NCI-H1694 (cell line): ENCODE measurements at regions not wholly inside any gene's neighbourhood (a gene's known extent, or its start where the extent isn't known, plus 50 kb on each side); places are given as distances from the start of the nearest gene placed in this dataset.

Experiments
- DNase-seq: peaks from one replicate; lab custom pipeline; 2025; lab: John Stamatoyannopoulos, UW

- no peak for DNase-seq
Observed at GRCh38 chr2:64769392-64770044, 115.8 kb upstream of the SERTAD2 start.

GRCh38 chr2:64770137-64770780, 116.5 kb upstream of the SERTAD2 start:
- no peak for DNase-seq

DNA sequence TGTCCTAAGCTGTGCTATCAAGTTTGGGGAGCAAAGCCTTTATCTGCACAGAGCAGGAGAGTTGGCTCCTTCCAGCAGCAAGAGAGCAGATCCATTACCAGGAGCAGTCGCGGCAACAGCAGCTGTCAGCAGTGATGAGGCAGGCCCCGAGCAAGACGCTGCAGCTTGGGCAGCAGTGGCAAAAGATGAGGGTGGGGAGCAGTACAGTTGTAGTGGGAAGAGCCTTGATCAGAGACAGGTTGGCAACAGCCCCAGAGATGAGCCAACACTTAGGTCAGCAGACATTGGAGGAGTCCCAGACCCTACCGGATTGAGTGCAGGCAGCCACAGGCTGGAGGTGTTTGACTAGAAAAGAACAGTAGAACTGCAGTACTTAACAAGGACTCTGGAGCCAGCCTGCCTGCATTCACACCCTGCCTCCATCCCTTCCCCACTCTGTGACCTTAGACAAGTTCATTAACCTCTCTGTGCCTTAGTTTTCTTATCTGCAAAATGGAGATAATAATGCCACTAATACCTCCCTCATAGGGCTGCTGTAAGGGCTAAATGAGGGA, 117.1 kb upstream of the SERTAD2 start:
- DNase-seq = no peak

DNA sequence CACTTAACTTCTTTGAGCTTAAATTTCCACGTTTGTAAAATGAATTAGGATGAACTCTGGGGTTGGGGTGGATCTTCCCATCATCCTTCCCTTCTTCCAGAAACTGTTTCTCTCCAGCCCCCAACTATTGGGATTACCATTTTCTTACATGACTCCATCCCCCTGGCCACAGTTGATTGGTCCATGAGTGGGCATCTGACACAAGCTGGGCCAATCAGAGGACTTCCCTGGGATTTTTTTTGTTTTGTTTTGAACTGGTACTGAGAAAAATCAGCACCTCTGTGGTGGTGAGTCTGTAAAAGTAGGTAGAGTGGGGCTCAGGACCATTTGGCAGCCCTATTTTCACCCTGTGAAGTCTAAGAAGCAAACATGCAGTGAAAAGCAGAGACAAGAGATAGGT, 118.0 kb upstream of the SERTAD2 start:
- DNase-seq = no peak

DNA sequence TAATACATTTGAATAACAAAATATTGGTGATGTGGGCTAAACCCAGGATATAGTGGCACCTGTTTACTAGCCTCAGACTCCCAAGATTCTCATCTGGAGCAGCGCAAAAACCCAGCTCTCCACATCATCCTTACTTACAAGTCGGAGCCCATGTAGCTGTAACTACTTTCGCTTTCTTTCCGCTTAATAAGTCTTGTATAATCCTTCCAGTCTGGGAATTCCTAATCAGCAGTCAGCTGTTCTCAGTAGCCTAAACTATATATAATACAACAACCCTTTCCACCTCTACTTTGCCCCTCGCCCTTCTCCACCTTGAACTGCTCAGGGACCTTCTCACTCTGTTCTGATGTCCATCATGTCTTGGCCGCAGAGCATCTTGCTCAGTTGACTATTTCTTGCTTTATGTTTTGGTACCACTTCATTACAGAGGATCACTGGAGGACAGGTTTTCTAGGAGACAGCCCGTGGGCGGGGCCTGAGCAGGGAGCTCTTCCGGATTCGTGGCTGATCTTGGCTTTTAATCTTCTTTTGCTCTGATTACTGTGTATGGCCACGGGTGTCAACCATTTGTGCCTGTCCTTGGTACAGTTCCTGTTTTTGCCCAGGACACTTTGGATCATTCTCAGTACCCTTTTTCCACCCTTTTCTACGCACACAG, 119.9 kb upstream of the SERTAD2 start:
- no peak for DNase-seq

- no peak for DNase-seq
Observed at GRCh38 chr2:64777841-64778240, 124.1 kb upstream of the SERTAD2 start.

DNA sequence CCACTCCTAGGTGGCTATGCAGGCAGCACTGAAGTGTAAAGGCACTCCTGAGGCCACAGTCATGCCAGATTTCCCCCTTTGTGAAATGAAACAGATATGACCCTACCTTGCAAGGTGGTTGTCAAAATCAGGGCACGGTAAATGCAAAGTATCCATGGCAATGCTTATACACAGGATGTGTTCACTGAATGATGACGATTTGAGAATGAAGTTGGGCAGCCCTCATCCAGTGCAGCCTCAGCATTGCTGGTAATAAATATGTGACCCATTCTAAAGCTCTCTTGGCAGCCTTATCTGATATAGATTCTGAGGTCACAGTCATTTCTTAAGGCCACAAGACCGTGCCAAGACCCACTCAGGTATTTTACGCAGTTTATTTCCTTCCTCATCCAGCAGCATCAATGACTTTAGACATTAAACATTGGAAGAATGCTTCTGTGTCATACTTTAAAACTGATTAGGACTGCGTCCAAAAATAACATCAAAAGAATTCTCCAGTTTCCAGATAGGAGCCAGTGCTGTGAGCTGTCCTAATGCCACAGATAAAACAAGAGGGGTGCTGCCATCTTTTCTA, 125.5 kb upstream of the SERTAD2 start:
- DNase-seq = no peak

DNA sequence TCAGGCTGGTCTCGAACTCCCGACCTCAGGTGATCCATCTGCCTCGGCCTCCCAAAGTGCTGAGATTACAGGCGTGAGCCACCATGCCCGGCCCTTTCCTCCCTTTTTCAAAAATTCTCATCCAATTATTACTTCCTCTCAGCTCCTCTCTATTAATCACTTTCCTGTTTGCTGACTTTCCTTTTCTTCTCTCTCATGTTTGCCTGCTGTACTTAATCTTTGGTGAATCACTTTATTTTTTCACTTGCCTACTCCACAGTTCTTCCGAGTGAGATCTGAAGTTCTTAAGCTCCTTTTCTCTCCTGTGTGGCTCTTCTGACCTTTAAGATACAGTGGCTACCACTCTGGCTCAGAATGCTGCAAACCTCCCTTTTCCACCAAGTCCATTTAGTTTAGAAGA, 126.3 kb upstream of the SERTAD2 start:
- DNase-seq = no peak

GRCh38 chr2:64781711-64782390, 128.1 kb upstream of the SERTAD2 start:
- no peak for DNase-seq

- no peak for DNase-seq
Observed at GRCh38 chr2:64784168-64785061, 130.7 kb upstream of the SERTAD2 start.

DNA sequence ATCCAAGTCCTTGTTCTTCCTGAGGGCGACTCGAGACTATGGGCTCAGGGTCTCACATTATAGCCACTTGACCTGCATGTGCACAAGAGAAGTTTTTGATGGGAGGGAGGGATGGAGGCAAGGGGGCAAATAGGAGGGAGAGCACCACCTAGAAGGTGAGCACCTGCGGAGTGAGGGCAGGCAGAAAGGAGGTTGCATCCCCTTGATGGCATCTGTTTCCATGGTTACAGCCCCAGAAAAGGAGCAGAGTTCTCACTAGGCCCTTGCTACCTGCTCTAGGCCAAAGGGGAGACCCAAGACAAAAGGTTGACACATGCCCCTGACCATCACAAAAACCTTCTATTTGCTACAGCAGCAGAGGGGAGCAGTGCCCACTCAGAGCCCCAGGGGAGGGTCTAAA, 131.5 kb upstream of the SERTAD2 start:
- DNase-seq = no peak

- no peak for DNase-seq
Observed at GRCh38 chr2:64786343-64787018, 132.8 kb upstream of the SERTAD2 start.

DNA sequence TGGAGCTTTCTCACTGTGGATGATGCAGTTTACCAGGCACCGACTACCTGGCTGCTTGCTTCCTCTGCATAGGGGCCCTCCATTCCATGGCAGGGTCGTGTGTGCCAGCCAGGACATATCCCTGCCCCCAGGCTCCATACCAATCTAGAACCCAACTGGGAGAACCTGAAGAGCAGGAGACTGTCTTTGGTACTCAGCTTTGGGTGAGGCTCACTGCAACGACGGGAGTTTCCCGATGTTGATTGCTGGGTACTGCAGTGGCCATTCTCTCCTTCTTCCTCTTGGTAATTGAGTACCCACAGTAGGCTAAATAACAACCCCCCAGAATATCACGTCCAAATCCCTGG, 133.3 kb upstream of the SERTAD2 start:
- no peak for DNase-seq

GRCh38 chr2:64787698-64788097, 134.0 kb upstream of the SERTAD2 start:
- no peak for DNase-seq

GRCh38 chr2:64789466-64790320, 136.0 kb upstream of the SERTAD2 start:
- no peak for DNase-seq

GRCh38 chr2:64792300-64792699, 138.6 kb upstream of the SERTAD2 start:
- no peak for DNase-seq

- DNase-seq = no peak
Observed at GRCh38 chr2:64792995-64793639, 139.4 kb upstream of the SERTAD2 start.

DNA sequence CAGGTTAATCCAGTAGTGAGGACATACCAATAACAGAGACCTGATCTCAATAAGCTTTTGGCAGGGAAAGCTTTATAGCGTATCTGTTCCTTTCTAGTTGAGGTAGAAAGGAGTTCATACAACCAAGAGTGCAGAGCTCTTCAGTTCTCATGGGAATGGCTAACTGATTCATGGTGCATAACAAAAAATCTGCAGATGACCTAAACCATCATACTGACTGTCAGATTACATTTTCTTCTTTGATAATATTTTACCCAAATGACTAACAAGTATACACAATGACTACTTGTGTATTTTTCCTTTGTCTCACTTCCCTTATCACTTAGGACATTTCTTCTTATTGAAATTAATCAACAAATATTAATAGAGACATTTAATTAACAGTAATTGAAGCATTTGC, 140.0 kb upstream of the SERTAD2 start:
- DNase-seq = no peak

DNA sequence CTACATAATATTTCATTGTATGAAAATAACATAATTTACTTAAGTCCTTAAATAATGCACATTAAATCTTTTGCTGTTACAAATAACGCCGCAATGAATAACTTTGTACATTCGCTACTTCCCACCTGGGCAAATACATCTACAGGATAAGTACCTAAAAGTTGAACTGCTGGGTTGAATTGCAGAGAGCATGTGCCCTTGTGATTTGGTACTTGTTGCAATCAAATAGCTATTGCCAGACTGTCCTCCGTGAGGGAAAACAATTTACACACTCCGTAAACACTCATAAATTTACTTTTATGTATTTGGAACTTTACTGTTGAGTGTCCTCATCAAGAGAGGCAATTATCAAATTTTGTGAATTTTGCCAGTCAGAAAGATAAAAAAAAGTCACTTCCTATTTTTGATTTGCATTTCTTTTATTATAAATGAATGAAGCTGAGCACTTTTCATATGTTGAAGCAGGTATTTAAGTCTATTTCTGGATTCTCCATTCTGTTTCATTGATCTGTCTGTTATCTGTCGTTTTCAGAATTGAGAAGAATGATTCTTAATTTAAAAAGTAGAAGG, 140.8 kb upstream of the SERTAD2 start:
- no peak for DNase-seq
